Testis (tissue), 2 donors: ENCODE measurements at regions not wholly inside any gene's neighbourhood (a gene's known extent, or its start where the extent isn't known, plus 50 kb on each side); places are given as distances from the start of the nearest gene placed in this dataset.

Experiments used
- CTCF ChIP-seq, 3 experiments: fragments of 450-650 bp in 2 of 3; fragments of 200-600 bp in 1 of 3; sonication (generic) in 1 of 3; IDR thresholded peaks; one replicate each; pipeline ENCODE4 v1.5.1; 2016 to 2019; ENCODE audit warnings: antibody characterized with exemption in 3 of 3, mild to moderate bottlenecking in 2 of 3, moderate library complexity in 1 of 3
- POLR2A ChIP-seq: fragments of 450-650 bp; IDR thresholded peaks from one replicate; pipeline ENCODE4 v1.6.1; 2017; ENCODE audit warnings: antibody characterized with exemption, mild to moderate bottlenecking, moderate library complexity

- TF ChIP-seq POLR2A (no peak), CTCF (IDR thresholded peaks at IDR 0.05) (no peak)
These were observed 440.3 kb upstream of the DPH6 start for GRCh38 chr15:35986191-35986721.
